Astrocyte (in vitro differentiated cells and primary cell): ENCODE measurements at regions not wholly inside any gene's neighbourhood (a gene's known extent, or its start where the extent isn't known, plus 50 kb on each side); places are given as distances from the start of the nearest gene placed in this dataset.

Experiments used
- CTCF ChIP-seq: IDR thresholded peaks from 2 replicates; pipeline ENCODE4 v1.5.1; 2011; ENCODE audit warnings: low read depth, mild to moderate bottlenecking, inconsistent platforms, low read length, moderate library complexity; ENCODE audit not compliant: insufficient read depth
- EZH2 ChIP-seq: IDR thresholded peaks from 2 replicates; pipeline ENCODE4 v1.6.1; 2012; ENCODE audit warnings: mild to moderate bottlenecking, low read length, inconsistent platforms; ENCODE audit not compliant: insufficient read depth

- TF ChIP-seq CTCF (no peak), EZH2 (no peak)
Measured at GRCh38 chr17:64788286-64789060, 126.4 kb upstream of the SMURF2 start.
